ENCODE measurements at regions not wholly inside any gene's neighbourhood (a gene's known extent, or its start where the extent isn't known, plus 50 kb on each side); places are given as distances from the start of the nearest gene placed in this dataset.

GRCh38 chr6:170232186-170233002 lies 58.5 kb downstream of the DLL1 start:
- no peak for DNase-seq (ENCODE audit: low read depth)

GRCh38 chr6:170231293-170232185 lies 59.3 kb downstream of the DLL1 start:
- DNase-seq (ENCODE audit: low read depth), result no peak

- no peak for DNase-seq (ENCODE audit: low read depth)
Observed at GRCh38 chr6:170230520-170231292, 60.2 kb downstream of the DLL1 start.

GRCh38 chr6:170229851-170230519 lies 60.9 kb downstream of the DLL1 start:
- DNase-seq (ENCODE audit: low read depth), result no peak

GRCh38 chr6:170229396-170229795 lies 61.5 kb downstream of the DLL1 start:
- no peak for DNase-seq (ENCODE audit: low read depth)

- DNase-seq (ENCODE audit: low read depth), result no peak
Observed at GRCh38 chr6:170228946-170229310, 62.0 kb downstream of the DLL1 start.

- no peak for DNase-seq (ENCODE audit: low read depth)
Observed at GRCh38 chr6:170227996-170228945, 62.6 kb downstream of the DLL1 start.

- no peak for DNase-seq (ENCODE audit: low read depth)
Observed at GRCh38 chr6:170227521-170227983, 63.3 kb downstream of the DLL1 start.

- no peak for DNase-seq (ENCODE audit: low read depth)
Observed at GRCh38 chr6:170226647-170227046, 64.2 kb downstream of the DLL1 start.

GRCh38 chr6:170225852-170226417 lies 64.9 kb downstream of the DLL1 start:
- no peak for DNase-seq (ENCODE audit: low read depth)

- no peak for DNase-seq (ENCODE audit: low read depth)
Observed at GRCh38 chr6:170224694-170225660, 65.9 kb downstream of the DLL1 start.

- no peak for DNase-seq (ENCODE audit: low read depth)
Observed at GRCh38 chr6:170223718-170224693, 66.9 kb downstream of the DLL1 start.

- no peak for DNase-seq (ENCODE audit: low read depth)
Observed at GRCh38 chr6:170222498-170223471, 68.1 kb downstream of the DLL1 start.

GRCh38 chr6:170221753-170222400 lies 69.0 kb downstream of the DLL1 start:
- DNase-seq (ENCODE audit: low read depth), result no peak

- no peak for DNase-seq (ENCODE audit: low read depth)
Observed at GRCh38 chr6:170221052-170221752, 69.7 kb downstream of the DLL1 start.
